Thyroid gland (tissue), 4 donors: ENCODE measurements at regions not wholly inside any gene's neighbourhood (a gene's known extent, or its start where the extent isn't known, plus 50 kb on each side); places are given as distances from the start of the nearest gene placed in this dataset.

Experiments
- DNase-seq, 2 donors: peaks; one replicate each; pipeline ENCODE4 v3.0.0-alpha.2; 2019
- H3K27ac ChIP-seq, 3 donors: fragments of 200-600 bp; sonication (generic); 1 replicate in 2 of 3; 2 replicates in 1 of 3; pipeline ENCODE4 v1.5.1; 2016 to 2019; ENCODE audit warnings: mild to moderate bottlenecking in 1 of 3, moderate library complexity in 1 of 3
- H3K27me3 ChIP-seq: fragments of 200-600 bp; sonication (generic); one replicate; pipeline ENCODE4 v1.5.1; 2019
- H3K36me3 ChIP-seq, 2 donors: fragments of 200-600 bp; sonication (generic); one replicate each; pipeline ENCODE4 v1.5.1; 2016 to 2019
- H3K4me1 ChIP-seq, 2 donors: fragments of 200-600 bp; sonication (generic); one replicate each; pipeline ENCODE4 v1.5.1; 2017 to 2019
- H3K4me3 ChIP-seq, 3 donors: fragments of 200-600 bp; sonication (generic); replicated peaks in 1 of 3; 1 replicate in 2 of 3; 2 replicates in 1 of 3; pipeline ENCODE4 v1.5.1; 2016; ENCODE audit warnings: mild to moderate bottlenecking in 1 of 3
- H3K9me3 ChIP-seq: fragments of 200-600 bp; sonication (generic); one replicate; pipeline ENCODE4 v1.5.1; 2017
- POLR2A ChIP-seq, 2 donors: fragments of 450-650 bp; IDR thresholded peaks; one replicate each; pipeline ENCODE4 v1.6.1; 2017; ENCODE audit warnings: antibody characterized with exemption in 2 of 2, mild to moderate bottlenecking in 2 of 2, moderate library complexity in 1 of 2
- WGBS, 2 donors: methylation state at CpG; one replicate each; pipeline ENCODE4 v1.1.5; 2017; 5-methylcytosine and 5-hydroxymethylcytosine counted together
- intact Hi-C: fragments of 100-400 bp; cut with DNase I; formaldehyde crosslinking; loops from one replicate; pipeline ENCODE4 v1.15.1; 2023
- TF ChIP-seq, protein P1 (sequence below), 6 experiments: fragments of 200-600 bp in 3 of 6; fragments of 450-650 bp in 3 of 6; sonication (generic) in 3 of 6; IDR thresholded peaks; one replicate each; pipeline ENCODE4 v1.5.1; 2016 to 2019; ENCODE audit warnings: antibody characterized with exemption in 6 of 6, mild to moderate bottlenecking in 2 of 6, inconsistent platforms in 1 of 6, moderate library complexity in 1 of 6

DNA sequence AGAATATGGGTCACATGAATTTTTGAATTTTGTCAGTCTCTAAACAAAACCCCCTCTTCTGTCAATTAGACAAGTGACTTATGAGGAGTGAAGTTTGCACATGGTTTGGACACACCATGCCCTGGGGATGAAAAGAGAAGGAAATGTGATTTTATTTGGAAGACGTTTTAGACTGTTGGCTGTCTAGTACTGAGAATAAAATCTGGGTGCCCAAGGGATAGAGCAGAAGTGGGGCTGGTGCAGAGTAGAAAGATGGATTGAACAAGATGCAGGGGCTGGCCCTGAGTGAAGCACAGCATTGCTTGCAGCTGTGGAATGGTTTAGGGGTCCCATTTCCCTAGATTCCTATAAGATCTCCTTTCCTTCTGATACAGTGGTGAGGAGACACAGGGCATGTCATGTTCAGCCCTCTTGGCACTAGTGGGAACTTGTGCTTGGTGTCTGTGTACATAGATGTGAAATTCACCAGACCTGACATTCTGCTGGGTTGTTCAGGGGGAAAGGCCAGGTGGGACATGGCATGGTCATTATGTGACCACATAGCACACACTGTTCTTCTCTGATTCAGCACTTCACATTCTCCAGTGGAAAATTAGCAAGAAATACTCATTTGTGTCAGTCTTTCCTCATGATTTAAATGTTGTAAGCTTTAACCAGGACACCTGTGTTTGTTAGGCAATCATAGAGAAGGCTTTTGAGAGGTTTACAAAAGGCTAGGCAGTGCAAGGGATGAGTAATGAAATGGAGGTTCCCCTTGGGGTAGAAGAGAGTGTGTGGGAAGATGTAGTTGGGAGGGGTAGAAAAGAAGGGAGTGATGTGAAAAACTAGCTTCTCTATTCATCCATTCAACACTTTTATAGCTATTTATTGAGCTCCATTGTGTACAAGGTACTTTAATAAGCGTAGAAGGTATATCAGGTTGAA lies 202.3 kb upstream of the IGF1 start:
- Histone ChIP-seq H3K27ac (no peak overlapping the region), H3K36me3 (no peaks in the 10 kb centered on the region), H3K4me3 (no peak overlapping the region), H3K27me3 (no peaks in the 10 kb centered on the region), H3K9me3 (no peaks in the 10 kb centered on the region), H3K4me1 (peaks cover 3 to 4% of the 10 kb centered on the region in 2 donors)
- TF ChIP-seq POLR2A (IDR thresholded peaks at IDR 0.05) = no peak
- TF ChIP-seq, protein P1, sequence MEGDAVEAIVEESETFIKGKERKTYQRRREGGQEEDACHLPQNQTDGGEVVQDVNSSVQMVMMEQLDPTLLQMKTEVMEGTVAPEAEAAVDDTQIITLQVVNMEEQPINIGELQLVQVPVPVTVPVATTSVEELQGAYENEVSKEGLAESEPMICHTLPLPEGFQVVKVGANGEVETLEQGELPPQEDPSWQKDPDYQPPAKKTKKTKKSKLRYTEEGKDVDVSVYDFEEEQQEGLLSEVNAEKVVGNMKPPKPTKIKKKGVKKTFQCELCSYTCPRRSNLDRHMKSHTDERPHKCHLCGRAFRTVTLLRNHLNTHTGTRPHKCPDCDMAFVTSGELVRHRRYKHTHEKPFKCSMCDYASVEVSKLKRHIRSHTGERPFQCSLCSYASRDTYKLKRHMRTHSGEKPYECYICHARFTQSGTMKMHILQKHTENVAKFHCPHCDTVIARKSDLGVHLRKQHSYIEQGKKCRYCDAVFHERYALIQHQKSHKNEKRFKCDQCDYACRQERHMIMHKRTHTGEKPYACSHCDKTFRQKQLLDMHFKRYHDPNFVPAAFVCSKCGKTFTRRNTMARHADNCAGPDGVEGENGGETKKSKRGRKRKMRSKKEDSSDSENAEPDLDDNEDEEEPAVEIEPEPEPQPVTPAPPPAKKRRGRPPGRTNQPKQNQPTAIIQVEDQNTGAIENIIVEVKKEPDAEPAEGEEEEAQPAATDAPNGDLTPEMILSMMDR (IDR thresholded peaks at IDR 0.05) = no peak
- no peak for DNase-seq
- 88 to 89% methylated on average over 2 of the region's 2 CpGs for WGBS, 2 donors
- intact Hi-C loops = no loop called here

DNA sequence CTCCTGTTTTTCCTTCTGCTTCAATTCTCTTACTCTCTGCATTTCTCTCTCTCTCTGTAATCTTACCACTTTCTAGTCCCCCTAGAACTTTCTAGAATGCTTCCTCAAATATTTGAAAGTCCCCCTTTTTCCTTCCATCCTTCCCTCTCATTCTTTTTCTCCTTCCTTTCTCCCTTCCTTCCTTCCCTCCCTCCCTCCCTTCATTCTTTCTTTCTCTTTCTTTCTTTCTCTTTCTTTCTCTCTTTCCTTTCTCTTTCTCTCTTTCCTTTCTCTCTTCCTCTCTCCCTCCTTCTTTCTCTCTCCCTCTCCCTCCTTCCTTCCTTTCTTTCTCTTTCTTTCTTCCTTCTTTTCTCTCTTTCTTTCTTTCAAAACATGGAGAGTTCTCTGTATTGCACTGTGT lies 201.4 kb upstream of the IGF1 start:
- DNase-seq = no peak
- no peaks in the 10 kb centered on the region for H3K9me3 ChIP-seq
- no peak overlapping the region for H3K4me3 ChIP-seq
- intact Hi-C loops = no loop called here
- H3K27me3 ChIP-seq = no peaks in the 10 kb centered on the region
- TF ChIP-seq, protein P1 (IDR thresholded peaks at IDR 0.05) = no peak
- no peak for TF ChIP-seq POLR2A (IDR thresholded peaks at IDR 0.05)
- no peaks in the 10 kb centered on the region for H3K36me3 ChIP-seq
- H3K27ac ChIP-seq = no peak overlapping the region
- H3K4me1 ChIP-seq = peaks cover 0 to 3% of the 10 kb centered on the region in 2 donors

DNA sequence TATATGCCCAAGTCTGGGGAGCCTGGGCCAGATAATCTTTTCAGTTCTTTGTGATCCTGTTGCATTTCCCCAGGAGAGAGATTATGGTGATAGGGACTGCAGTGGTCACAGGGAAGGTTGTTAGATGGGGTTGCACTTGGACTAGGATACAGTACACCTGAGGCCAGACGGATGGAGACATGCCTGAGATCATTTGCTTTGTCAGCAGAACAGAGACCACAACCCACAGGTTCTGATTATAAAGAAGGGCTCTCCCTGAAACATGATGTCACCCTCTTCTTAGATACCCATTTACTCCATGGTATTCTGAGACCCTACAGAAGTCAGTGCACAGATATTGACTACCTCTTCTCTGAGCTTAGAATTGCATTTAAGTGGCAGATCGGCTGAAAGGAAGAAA lies 200.9 kb upstream of the IGF1 start:
- no peaks in the 10 kb centered on the region for H3K4me1 ChIP-seq
- no peak overlapping the region for H3K27ac ChIP-seq
- intact Hi-C loops = no loop called here
- 86 to 88% methylated on average over 2 of the region's 2 CpGs for WGBS, 2 donors
- no peaks in the 10 kb centered on the region for H3K9me3 ChIP-seq
- TF ChIP-seq, protein P1 (IDR thresholded peaks at IDR 0.05) = no peak
- TF ChIP-seq POLR2A (IDR thresholded peaks at IDR 0.05) = no peak
- no peak for DNase-seq
- H3K4me3 ChIP-seq = no peak overlapping the region
- H3K27me3 ChIP-seq = no peaks in the 10 kb centered on the region
- H3K36me3 ChIP-seq = no peaks in the 10 kb centered on the region

DNA sequence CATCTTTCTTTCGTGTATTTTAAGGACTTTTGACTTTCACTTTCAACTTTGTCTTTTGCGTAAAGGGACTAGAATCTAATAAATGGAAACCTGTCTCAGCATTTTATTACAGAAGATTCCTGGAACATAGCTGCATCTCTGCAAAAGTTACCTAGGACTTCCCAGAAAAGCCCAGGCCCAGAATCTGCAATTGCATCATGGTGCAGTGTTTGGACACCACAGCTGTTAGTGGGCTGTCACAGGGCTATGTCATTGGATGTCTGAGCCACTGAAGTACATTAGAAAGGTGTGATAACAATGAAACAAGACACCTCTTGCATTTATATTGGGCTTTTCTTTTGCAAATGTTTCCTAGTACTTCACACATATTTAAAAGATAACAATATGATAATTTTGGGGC lies 199.9 kb upstream of the IGF1 start:
- Histone ChIP-seq H3K27me3 (no peaks in the 10 kb centered on the region), H3K36me3 (no peaks in the 10 kb centered on the region), H3K27ac (no peak overlapping the region), H3K4me3 (no peak overlapping the region), H3K4me1 (no peaks in the 10 kb centered on the region), H3K9me3 (no peaks in the 10 kb centered on the region)
- no peak for DNase-seq
- intact Hi-C loops = no loop called here
- TF ChIP-seq, protein P1 (IDR thresholded peaks at IDR 0.05) = no peak
- no peak for TF ChIP-seq POLR2A (IDR thresholded peaks at IDR 0.05)
- 84 to 93% methylated on average over 2 of the region's 2 CpGs for whole genome bisulfite sequencing, 2 donors

DNA sequence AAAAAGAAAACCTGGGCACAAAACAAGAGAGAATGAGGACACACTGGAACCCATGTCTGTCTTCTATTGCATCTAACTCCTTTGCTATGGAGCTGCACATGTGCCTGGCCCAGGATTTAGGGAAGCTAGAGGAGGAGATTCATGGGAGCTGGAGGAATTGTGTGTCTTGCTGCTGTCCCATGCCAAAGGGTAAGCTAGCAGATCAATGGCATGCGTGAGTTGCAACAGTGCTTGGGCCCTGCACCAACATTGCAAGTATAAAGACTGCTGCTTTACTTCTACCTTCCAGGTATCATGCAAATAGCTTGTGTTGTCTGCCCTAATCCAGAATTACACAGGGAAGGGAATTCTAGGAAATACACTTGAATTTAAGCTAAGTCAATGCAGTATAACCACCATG lies 196.4 kb upstream of the IGF1 start:
- no peak for DNase-seq
- no peak for TF ChIP-seq POLR2A (IDR thresholded peaks at IDR 0.05)
- TF ChIP-seq, protein P1 (IDR thresholded peaks at IDR 0.05) = no peak
- Histone ChIP-seq H3K4me1 (no peaks in the 10 kb centered on the region), H3K27me3 (no peaks in the 10 kb centered on the region), H3K4me3 (no peak overlapping the region), H3K27ac (no peak overlapping the region), H3K9me3 (no peaks in the 10 kb centered on the region), H3K36me3 (no peaks in the 10 kb centered on the region)
- intact Hi-C loops = no loop called here
- WGBS, 2 donors = 88 to 95% methylated on average over 1 of the region's 1 CpG
